Head of caudate nucleus (tissue), 42 donors: ENCODE measurements at regions not wholly inside any gene's neighbourhood (a gene's known extent, or its start where the extent isn't known, plus 50 kb on each side); places are given as distances from the start of the nearest gene placed in this dataset.
A peak's percentile ranks its signal among the peaks of the same experiment; 100 is the strongest.

Source experiments
- DNase-seq, 42 donors: peaks; one replicate each; pipeline versions ENCODE4 v3.0.0 to v3.0.0-alpha.2; 2020 to 2021; ENCODE audit warnings: mixed read lengths in 7 of 42
- intact Hi-C: fragments of 100-400 bp; cut with DNase I; formaldehyde crosslinking; loops from one replicate; pipeline ENCODE4 v1.15.0; 2022

GRCh38 chrX:5180135-5180741 is 1048.4 kb downstream of the NLGN4X start:
- intact Hi-C loops: no loop called here
- DNase-seq: peak in 1 of 42 donors; percentile 5

GRCh38 chrX:5176766-5177165 is 1051.9 kb downstream of the NLGN4X start:
- no peak for DNase-seq
- intact Hi-C loops: no loop called here

GRCh38 chrX:5163663-5164062 is 1065.0 kb downstream of the NLGN4X start:
- no peak for DNase-seq
- intact Hi-C loops: no loop called here

GRCh38 chrX:5155301-5155700 is 1073.4 kb downstream of the NLGN4X start:
- DNase-seq: no peak
- intact Hi-C loops: no loop called here

GRCh38 chrX:5145957-5146356 is 1082.7 kb downstream of the NLGN4X start:
- no peak for DNase-seq
- intact Hi-C loops: no loop called here

GRCh38 chrX:5142644-5143043 is 1086.0 kb downstream of the NLGN4X start:
- intact Hi-C loops: no loop called here
- DNase-seq: no peak

- no peak for DNase-seq
- intact Hi-C loops: no loop called here
Measured at GRCh38 chrX:5122181-5122678, 1106.4 kb downstream of the NLGN4X start.

GRCh38 chrX:5117816-5118215 is 1110.9 kb downstream of the NLGN4X start:
- intact Hi-C loops: no loop called here
- no peak for DNase-seq

GRCh38 chrX:5113128-5113527 is 1115.5 kb downstream of the NLGN4X start:
- no peak for DNase-seq
- intact Hi-C loops: no loop called here

- no peak for DNase-seq
- intact Hi-C loops: no loop called here
Measured at GRCh38 chrX:5100004-5100403, 1128.7 kb downstream of the NLGN4X start.

GRCh38 chrX:5086388-5086787 is 1142.3 kb downstream of the NLGN4X start:
- no peak for DNase-seq

GRCh38 chrX:5084279-5084678 is 1144.4 kb downstream of the NLGN4X start:
- no peak for DNase-seq
- intact Hi-C loops: no loop called here

More at GRCh38 chrX:5086388-5086787, 1142.3 kb downstream of the NLGN4X start:
- intact Hi-C loops: no loop called here

- intact Hi-C loops: no loop called here
- DNase-seq: no peak
Measured at GRCh38 chrX:5082705-5083104, 1146.0 kb downstream of the NLGN4X start.

- no peak for DNase-seq
- intact Hi-C loops: no loop called here
Measured at GRCh38 chrX:5080791-5081190, 1147.9 kb downstream of the NLGN4X start.

GRCh38 chrX:5068550-5068949 is 1160.1 kb downstream of the NLGN4X start:
- intact Hi-C loops: no loop called here
- no peak for DNase-seq

GRCh38 chrX:5057786-5058185 is 1170.9 kb downstream of the NLGN4X start:
- intact Hi-C loops: no loop called here
- no peak for DNase-seq

GRCh38 chrX:5054852-5055251 is 1173.8 kb downstream of the NLGN4X start:
- intact Hi-C loops: no loop called here
- no peak for DNase-seq

- peak in 36 of 42 donors; percentile 3 to 51 (median 22) for DNase-seq
- intact Hi-C loops: no loop called here
Measured at GRCh38 chrX:5051831-5052491, 1176.7 kb downstream of the NLGN4X start.

GRCh38 chrX:5042563-5042962 is 1186.1 kb downstream of the NLGN4X start:
- intact Hi-C loops: no loop called here

GRCh38 chrX:5031792-5032191 is 1196.9 kb downstream of the NLGN4X start:
- DNase-seq: no peak
- intact Hi-C loops: no loop called here

More at GRCh38 chrX:5042563-5042962, 1186.1 kb downstream of the NLGN4X start:
- no peak for DNase-seq

- no peak for DNase-seq
- intact Hi-C loops: no loop called here
Measured at GRCh38 chrX:5015451-5015850, 1213.2 kb downstream of the NLGN4X start.
